IPS-NIHi7 (cell line): ENCODE measurements at regions not wholly inside any gene's neighbourhood (a gene's known extent, or its start where the extent isn't known, plus 50 kb on each side); places are given as distances from the start of the nearest gene placed in this dataset.
"Not testable (repeated sequence)": the region's sequence is repeated elsewhere in the genome, so short reads cannot be mapped to it uniquely, and the experiment has no call there.

ENCODE experiments used
- DNase-seq: peaks from one replicate; pipeline ENCODE4 v3.0.0; 2012; ENCODE audit warnings: mixed read lengths; ENCODE audit errors: extremely low spot score

DNA sequence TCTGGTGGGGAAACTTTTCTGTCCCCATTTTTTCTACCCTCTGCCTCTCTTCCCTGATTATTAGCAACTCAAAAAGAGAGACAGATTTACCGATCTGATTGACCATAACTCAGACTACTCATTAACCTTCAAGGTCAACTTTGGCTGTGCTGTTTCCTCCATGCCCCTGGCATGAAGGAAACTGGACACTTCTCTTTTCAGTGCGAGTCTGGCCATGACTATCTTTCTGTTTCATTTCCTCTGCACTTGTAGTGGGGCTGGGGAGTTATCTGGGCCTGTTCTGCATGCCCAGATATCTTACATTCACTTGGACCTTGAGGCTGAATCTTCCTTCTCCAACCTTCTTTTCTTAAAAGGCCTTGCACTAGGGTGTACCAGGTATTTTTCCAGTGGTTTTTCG is 76.9 kb upstream of the SLCO2A1 start:
- DNase-seq: no peak

DNA sequence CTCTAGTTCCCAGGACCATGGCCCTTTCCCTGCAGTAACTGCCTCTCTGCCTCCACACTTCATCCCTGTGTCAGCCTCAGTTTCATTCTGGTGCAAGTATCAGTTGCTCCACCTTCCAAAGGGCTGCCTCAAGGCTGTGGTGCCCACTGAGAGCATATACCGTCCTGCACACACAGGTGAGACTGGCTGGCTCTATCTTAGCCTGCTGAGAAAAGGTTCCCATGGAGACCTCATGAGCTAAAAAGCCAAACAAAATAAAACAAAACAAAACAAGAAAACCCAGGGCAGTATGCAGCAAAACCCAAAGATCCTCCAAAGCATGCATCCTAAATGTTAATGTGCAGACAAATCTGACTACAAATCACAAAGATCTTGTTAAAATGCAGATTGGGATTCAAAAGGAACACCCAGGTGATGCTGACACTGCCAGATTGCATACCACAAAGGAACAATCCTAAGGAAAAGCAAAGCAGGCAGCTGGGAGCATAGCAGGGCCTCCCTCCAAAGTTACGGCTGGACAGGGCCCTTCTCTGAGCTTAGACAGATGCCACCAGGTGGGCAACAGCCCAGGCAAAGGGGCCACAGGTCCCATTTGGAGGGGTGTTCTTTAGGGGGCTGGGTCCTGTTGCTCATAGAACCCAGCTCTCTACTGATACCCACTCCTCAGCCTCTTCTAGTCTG is 76.3 kb upstream of the SLCO2A1 start:
- no peak for DNase-seq

DNA sequence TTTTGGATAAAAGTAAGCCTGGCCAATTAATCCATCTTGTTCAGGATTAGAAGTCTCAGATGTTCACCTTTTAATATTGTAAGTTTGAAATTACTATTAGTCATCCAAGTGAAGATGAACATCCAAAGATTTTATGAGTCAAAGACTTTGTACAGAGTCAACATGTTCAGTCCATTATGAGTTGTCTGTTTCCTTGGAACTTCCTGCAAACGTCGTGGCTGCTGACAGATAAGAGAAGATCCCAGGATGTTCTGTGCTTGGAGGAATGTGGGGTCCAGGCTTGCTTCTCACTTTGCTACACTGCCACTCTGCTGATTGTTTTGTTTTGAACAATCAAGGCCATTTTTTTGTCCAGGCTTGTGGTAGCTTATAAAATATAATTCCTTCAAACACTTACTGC is 74.3 kb upstream of the SLCO2A1 start:
- DNase-seq: no peak

DNA sequence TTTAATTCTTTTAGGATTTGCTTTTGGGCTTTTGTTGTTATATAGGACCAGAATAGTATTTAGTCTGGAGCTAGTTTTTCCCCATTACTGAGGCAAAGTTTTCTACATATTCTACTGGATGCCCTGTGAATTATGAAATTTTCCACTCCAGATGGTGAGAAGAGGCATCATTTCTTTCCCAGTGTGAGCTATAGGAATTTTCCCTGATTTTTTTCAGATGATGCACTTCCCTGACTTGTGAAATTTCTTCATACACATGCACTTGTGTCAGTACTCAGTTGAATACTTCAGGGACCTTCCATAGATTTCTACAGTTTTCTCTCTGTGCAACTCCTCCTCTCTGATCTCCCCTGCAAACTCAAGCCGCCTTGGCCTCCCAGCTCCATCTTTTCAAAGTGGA is 73.7 kb upstream of the SLCO2A1 start:
- no peak for DNase-seq

DNA sequence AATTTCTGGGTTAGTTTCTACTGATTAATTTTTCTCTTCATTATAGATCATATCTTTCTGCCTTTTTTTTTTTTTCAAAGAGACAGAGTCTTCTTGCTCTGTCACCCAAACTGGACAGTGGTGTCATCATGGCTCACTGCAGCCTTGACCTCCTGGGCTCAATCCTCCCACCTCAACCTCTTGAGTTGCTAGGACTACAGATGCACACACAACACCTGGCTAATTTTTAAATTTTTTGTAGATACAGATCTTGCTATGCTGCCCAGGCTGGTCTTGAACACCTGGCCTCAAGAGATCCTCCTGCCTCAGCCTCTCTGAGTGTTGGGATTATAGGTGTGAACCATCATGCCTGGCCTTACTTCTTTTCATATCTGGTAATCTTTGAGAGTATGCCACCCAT is 73.3 kb upstream of the SLCO2A1 start:
- DNase-seq: no peak

DNA sequence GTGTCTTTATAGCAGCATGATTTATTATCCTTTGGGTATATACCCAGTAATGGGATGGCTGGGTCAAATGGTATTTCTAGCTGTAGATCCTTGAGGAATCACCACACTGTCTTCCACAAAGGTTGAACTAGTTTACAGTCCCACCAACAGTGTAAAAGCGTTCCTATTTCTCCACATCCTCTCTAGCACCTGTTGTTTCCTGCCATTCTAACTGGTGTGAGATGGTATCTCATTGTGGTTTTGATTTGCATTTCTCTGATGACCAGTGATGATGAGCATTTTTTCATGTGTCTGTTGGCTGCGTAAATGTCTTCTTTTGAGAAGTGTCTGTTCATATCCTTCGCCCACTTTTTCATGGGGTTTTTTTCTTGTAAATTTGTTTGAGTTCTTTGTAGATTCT is 66.5 kb upstream of the SLCO2A1 start:
- not testable (repeated sequence) for DNase-seq

DNA sequence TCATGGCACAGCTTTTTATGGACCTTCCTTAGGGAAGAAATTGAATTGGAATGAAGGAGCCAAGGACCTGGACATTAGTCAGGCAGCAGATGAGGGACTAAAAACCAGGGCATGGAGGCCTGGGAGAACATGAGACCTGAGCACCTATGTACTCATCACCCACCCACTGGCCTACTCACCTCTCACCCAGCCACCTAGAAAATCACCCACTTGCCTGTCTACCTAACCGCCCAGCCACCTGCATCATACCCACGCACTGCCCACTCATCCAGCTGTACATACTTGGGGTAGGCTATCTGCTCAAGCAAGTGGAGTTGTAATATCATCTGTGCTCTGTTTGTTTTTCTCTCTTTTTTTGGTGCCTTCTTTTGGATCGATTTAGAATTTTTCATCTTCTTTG is 65.3 kb upstream of the SLCO2A1 start:
- no peak for DNase-seq

DNA sequence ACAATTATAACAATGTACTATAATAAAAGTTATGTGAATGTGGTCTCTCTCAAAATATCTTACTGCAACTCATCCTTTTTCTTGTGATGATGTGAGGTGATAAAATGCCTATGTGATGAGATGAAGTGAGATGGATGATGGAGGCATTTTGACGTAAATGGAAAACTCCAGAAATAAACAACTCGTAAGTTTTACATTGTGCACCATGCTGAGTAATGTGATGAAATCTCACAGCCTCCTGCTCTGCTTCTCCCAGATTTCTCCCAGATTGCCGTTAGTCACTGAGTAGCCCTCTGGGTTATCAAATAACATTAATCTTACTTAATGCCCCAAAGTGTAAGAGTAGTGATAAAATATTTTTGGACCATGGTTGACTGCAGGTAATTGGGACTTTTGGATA is 64.8 kb upstream of the SLCO2A1 start:
- DNase-seq: no peak

DNA sequence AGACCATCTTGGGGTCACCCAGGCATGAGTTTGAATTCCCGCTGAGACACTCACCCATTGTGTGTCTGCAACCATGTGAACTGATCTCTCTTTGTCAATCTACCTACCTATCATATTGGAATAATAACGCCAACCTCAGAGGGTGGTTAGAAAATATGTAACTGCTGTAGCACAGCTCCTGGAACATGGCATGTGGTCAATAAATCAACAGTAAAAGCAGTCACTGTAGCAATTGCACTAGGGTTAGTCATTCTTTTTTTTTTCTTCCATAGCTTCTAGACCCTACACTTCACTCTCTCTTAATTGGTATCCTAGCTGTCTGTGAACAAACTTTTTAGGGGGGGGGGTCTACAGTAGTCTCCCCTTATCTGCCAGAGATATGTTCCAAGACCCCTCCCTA is 64.2 kb upstream of the SLCO2A1 start:
- DNase-seq: no peak

DNA sequence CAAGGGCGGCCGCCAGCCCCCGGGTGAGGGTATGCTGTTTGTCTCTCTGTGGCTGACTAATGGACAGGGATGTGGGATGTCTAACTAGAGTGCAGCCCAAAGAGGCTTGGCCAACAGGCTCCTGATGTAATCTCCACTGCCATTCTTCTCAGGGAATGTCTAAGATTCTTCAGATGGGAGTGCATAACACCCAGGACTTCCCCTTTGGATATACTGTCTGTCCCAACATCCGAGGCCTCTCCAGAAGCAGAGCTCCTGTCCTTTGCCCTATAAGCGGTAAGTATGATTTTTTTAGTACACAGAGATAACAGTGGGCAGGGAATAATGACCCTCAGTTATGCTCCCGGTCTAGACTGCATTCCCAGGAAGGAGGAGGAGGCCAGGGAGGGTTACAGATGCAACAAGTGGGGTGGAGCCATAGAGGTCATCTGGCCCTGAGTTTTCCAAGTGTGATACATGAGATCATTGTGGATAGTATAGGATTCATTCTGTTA is 62.5 kb upstream of the SLCO2A1 start:
- DNase-seq: peak; percentile 8

DNA sequence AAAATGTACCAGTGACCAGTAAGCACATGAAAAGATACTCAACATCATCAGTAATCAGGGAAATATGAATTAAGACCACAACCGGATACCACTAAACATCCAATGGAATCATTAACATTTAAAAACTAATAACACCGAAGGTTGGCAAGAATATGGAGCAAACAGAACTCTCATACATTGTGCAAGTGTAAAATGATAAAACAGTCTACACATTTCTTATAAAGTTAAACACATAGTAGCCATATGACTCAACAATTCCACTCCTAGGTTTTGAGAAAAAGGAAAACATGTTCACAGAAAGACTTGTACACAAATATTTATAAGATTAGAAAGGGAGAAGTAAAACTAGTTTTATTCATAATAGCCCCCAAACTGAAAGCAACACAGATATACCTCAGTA is 60.3 kb upstream of the SLCO2A1 start:
- no peak for DNase-seq

DNA sequence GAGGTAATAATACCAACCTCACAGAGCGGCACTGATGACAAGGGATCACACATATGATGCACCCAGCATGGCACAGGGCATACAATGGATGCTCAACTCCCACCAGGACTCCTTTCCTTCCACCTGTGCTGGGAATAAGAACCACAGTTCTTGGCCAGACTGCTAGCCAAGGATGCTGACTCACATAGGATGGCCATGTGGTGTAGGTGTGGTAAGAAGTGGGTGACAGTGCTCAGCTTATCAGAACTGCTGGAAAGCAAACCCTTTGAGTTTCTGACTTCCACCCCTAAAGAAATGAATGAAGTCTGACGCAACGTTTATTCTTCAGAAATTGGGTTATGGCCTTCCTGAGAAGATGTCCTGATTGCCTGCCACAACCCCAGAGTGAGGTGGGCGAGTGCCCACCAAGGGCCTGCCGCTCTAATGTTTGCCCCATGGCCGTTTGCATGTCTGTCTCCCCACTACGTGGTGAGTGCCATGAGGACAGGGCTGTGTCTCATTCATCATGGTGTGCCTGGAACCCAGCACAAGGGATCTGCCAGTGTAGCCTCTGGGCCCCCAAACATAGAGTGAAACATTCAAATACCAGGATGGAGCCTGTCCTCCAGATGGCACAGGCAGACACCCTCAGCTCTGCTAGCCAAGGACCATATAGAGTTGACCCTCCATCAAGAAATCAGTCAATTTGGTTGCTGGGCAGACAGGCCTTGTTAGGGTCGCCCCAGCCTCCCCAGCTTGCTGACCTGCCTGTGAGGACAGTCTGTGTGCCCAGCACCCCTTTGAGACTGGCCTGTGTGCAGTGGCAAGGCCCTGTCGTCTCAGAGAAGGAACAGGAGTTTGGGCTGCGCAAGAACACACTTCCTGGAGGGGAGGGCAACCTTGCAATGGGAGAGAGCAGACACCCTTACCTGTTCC is 57.6 kb upstream of the SLCO2A1 start:
- DNase-seq: no peak

DNA sequence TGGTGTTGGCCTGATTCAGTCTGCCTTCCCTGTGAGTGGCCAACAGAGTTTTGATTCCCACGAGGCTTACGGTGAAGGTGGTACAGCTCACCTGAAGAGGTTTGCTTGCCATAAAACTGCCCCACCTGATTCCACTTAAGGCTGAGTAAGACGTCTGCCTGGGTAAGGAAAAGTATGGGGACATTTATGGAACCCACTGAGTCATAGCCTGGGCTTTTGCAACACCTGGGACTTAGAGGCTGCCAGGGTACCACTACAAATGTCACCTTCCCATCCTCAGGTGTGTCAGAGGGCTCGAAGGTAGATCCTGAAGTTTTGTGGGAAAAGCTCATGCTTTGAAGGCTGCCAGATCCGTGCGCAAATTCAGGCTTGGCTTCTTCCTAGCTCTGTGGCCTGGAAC is 56.9 kb upstream of the SLCO2A1 start:
- DNase-seq: no peak

DNA sequence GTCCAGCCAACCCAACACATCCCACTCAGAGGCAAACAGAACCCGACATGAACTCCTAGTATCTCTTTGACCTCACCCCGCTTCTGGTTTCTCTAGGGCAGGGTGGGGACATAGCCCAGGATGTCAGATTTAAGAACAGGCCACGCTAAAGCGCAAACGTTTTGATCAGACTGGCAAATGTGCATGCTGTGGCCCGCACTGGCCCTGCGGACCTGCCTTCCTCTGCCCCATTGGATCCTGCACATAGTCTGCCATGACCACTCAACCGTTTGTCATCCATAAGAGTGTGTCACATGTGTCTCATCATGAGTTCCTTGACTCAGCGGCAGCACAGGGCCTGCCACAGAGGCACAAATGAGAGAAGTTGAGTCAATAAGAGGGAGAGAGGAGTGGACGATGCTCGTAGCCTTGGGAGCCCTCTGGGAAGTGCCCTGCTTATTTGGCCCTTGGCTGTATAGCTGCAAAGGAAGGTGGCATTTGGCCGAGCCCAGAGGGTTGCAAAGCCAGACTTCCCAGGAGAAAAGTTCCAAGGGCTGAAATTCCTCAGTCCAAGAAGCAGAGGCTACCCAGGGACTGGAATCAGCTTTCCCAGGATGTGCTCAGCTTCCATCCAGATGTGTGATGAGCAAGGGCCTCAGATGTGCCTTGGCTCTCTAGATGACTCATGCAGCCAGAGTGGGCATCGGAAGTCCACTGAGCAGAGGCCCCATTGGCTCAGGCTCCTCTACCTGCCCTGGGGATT is 55.5 kb upstream of the SLCO2A1 start:
- no peak for DNase-seq

DNA sequence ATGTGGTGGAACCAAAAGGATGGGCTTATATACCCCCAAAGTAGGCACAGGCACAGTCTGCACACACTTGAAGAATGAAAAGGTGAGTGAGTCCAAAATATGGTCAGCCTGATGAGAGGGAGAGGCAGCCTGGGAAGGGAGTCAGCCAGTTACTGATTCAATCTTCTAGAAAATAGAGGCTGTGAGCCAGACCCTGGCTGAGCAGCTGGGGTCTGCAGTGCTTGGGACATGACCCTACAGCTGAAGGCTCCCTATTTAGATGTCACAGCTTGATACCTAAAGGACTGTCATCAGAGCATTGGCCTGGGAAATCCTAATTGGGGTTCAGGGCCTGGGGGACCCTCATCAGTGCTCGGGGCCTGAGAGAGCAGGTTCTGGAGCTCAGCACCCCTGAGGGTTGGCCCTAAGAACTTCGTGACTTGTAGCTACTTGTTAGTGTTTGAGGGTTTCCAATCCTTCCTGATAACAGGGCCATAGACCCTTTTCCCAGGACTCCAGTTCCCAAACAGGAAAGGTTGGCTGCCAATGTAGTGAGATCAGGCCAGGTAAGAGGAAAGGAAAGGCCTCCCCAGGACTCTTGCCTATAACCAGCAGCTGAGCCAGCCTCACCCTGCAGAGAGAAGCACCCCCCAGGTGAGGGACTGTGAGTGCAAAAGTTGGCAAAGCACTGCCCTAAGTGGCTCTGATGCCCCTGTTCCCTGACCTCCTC is 54.7 kb upstream of the SLCO2A1 start:
- no peak for DNase-seq

DNA sequence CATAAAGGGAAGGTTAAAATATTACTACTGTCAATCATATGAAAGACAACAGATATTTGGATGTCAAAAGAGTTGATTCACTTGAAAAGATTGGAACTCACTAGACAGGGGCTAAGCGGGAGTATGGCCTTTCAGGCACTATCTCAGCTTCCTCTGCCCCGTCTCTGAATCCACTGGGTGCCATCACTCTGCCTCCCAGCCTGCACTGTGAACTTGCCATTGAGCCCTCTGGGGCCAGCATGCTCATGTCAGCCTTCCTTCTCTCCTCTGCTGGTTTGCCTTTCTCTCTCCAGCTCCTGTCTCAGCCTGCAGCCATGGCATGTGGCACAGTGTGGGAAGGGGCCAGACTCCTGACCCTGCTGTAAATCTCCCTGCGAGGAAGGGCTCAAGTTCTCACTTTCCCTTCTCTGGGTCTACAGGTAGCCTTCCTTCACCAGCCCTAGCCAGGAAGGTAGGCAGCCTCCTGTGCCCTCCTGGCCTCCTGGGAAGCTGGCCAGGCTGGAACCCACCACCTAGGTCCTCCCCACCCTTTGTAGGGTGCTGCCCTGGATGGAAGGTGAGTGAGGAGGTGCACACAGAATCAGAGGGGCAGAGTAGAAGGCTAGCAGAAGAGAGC is 54.0 kb upstream of the SLCO2A1 start:
- no peak for DNase-seq

DNA sequence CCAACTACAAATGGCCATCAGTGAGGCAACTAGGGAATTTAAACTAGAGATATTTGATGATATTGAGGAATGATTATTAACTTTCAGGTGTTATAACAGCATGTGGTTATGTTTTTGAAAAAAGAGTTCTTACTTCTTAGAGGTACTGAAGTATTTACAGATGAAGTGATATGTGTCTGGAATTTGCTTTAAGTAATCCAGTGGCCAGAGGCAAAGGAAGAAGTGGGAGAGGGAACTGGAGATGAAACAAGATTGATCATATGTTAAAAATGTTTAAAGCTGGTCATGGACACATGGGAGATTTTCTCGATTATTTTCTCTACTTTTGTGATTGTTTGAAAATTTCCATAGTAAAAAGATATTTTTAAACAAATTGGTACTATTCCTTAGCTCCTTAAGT is 53.3 kb upstream of the SLCO2A1 start:
- DNase-seq: no peak

DNA sequence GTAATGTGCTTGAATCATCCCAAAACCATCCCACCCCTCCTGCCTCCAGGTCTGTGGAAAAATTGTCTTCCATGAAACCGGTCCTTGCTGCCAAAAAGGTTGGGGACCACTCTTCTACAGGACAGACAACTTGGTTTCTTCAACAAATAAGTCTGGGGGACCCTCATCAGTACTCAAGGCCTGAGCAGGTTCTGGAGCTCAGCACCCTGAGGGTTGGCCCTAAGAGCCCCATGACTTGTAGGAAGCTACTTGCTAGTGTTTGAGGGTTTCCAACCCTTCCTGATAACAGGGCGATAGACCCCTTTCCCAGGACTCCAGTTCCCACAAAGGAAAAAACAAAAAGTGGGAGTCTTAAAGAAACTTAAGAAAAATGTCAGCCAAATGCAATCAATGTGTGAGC is 52.9 kb upstream of the SLCO2A1 start:
- no peak for DNase-seq

DNA sequence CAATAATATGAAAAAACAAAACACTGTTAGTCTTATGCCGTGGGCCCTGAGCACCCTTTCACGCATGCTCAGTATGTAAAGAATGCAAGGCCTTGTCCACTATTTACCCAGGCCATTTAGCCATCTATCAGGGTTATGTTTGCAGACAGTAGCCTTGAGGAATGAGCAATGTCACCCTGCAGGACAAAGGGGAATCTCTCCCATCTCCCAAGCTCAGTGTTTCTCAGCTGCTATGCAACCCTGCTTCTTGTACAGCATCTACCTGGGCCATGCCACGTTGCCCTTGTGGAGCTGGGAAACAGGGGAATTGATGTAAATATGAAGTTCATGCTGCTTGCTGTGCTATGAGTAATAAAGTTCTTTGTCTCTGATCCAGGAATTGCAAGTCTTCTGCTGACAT is 51.5 kb upstream of the SLCO2A1 start:
- no peak for DNase-seq

DNA sequence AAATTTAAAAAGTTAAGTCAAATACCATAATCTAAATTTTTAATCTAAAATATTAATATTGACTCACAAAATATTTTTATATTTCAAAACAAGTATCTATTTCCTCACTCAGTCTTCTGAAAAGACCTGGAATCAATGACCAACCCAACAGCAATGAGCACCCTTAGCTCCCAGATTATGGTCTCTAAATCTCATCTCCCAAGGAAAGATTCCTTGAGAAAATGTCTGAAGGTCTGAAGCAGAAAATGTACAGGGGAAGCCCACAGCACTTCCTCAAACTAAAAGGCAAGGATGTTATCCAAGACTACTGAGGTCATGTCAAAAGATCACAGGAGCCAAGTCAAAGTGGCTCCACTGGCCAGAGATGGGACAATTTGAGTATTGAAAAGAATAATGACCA is 51.0 kb upstream of the SLCO2A1 start:
- no peak for DNase-seq

DNA sequence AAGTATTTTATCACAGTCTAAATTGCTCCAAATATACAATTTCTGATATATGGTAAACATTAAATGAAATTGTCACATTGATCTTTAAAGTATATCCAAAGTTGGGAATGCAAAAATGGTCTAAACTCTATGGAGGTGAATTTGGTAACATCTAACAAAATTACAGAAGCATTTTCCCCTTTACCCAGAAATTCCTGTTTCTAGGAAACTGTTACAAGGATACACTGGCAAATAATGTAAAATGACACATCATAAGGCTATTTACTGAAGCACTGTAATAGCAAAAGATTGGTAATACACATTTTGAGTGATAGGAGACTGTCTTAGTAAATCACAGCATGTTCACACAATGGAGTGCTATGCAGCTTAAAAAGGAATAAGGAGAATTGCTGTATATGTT is 50.0 kb upstream of the SLCO2A1 start:
- no peak for DNase-seq
